Neural cell (in vitro differentiated cells): ENCODE measurements at regions not wholly inside any gene's neighbourhood (a gene's known extent, or its start where the extent isn't known, plus 50 kb on each side); places are given as distances from the start of the nearest gene placed in this dataset.

Experiments
- H2AFZ ChIP-seq: fragments of 200-600, 300-800 bp; sonication (generic), shearing (Covaris generic); 2 replicates; pipeline ENCODE4 v1.6.0; 2014; ENCODE audit warnings: low read depth, mild to moderate bottlenecking, antibody characterized with exemption, low read length, moderate library complexity
- H3F3A ChIP-seq: fragments of 200-600 bp; shearing (Covaris generic); 2 replicates; pipeline ENCODE4 v1.6.1; 2016; ENCODE audit warnings: mild to moderate bottlenecking, moderate library complexity, mixed read lengths, antibody characterized with exemption, low read length; ENCODE audit not compliant: insufficient read depth, poor library complexity, severe bottlenecking
- H3K27ac ChIP-seq: fragments of 200-600, 300-800 bp; sonication (generic), shearing (Covaris generic); 2 replicates; pipeline ENCODE4 v1.5.1; 2014; ENCODE audit warnings: mild to moderate bottlenecking, low read length, moderate library complexity
- H3K27me3 ChIP-seq: fragments of 300-800, 200-600 bp; sonication (generic), shearing (Covaris generic); 2 replicates; pipeline ENCODE4 v1.6.0; 2014; ENCODE audit warnings: mild to moderate bottlenecking, low read depth, low read length, moderate library complexity; ENCODE audit not compliant: insufficient read depth
- H3K36me3 ChIP-seq: fragments of 300-800, 200-600 bp; sonication (generic), shearing (Covaris generic); 2 replicates; pipeline ENCODE4 v1.5.1; 2014; ENCODE audit warnings: mild to moderate bottlenecking, antibody characterized with exemption, low read length, moderate library complexity; ENCODE audit not compliant: insufficient read depth
- H3K4me2 ChIP-seq: fragments of 300-800, 200-600 bp; sonication (generic), shearing (Covaris generic); 2 replicates; pipeline ENCODE4 v1.6.0; 2014; ENCODE audit warnings: mild to moderate bottlenecking, low read length
- H3K4me3 ChIP-seq: fragments of 300-800, 200-600 bp; sonication (generic), shearing (Covaris generic); 2 replicates; pipeline ENCODE4 v1.5.1; 2014; ENCODE audit warnings: mild to moderate bottlenecking, low read length, moderate library complexity
- H3K79me2 ChIP-seq: fragments of 200-600 bp; shearing (Covaris generic); replicated peaks from 2 replicates; pipeline ENCODE4 v1.6.0; 2014; ENCODE audit warnings: mild to moderate bottlenecking, low read length, moderate library complexity; ENCODE audit not compliant: insufficient read depth
- H3K9ac ChIP-seq: fragments of 300-800, 200-600 bp; sonication (generic), shearing (Covaris generic); 2 replicates; pipeline ENCODE4 v1.6.1; 2016; ENCODE audit warnings: mild to moderate bottlenecking, low read length, mixed read lengths
- H3K9me2 ChIP-seq: fragments of 200-600 bp; shearing (Covaris generic); 2 replicates; pipeline ENCODE4 v1.6.1; 2016; ENCODE audit warnings: mild to moderate bottlenecking, low read length, mixed read lengths; ENCODE audit not compliant: insufficient read depth
- H3K9me3 ChIP-seq: fragments of 200-600, 300-800 bp; sonication (generic), shearing (Covaris generic); 2 replicates; pipeline ENCODE4 v1.6.1; 2016; ENCODE audit warnings: mild to moderate bottlenecking, mixed run types, low read length, moderate library complexity, mixed read lengths
- H4K20me1 ChIP-seq: fragments of 200-600 bp; shearing (Covaris generic); 2 replicates; pipeline ENCODE4 v1.6.1; 2016; ENCODE audit warnings: mild to moderate bottlenecking, mixed run types; ENCODE audit not compliant: insufficient read depth
- EP300 ChIP-seq: fragments of 450-650 bp; conservative IDR thresholded peaks from 2 replicates; pipeline ENCODE4 v1.6.1; 2014; ENCODE audit warnings: antibody characterized with exemption, mild to moderate bottlenecking, moderate library complexity; ENCODE audit not compliant: poor library complexity, severe bottlenecking
- EZH2 ChIP-seq: fragments of 200-600, 300-800 bp; shearing (Covaris generic), sonication (generic); IDR thresholded peaks from 2 replicates; pipeline ENCODE4 v1.6.1; 2014; ENCODE audit warnings: antibody characterized with exemption, low read length, borderline replicate concordance, mild to moderate bottlenecking; ENCODE audit not compliant: insufficient read depth, poor library complexity, severe bottlenecking
- MXI1 ChIP-seq: fragments of 450-650 bp; conservative IDR thresholded peaks from 2 replicates; pipeline ENCODE4 v1.6.1; 2014; ENCODE audit warnings: antibody characterized with exemption, mild to moderate bottlenecking; ENCODE audit not compliant: poor library complexity, severe bottlenecking
- POLR2AphosphoS5 ChIP-seq: IDR thresholded peaks from 2 replicates; pipeline ENCODE4 v1.6.1; 2012
- RAD21 ChIP-seq: fragments of 450-650 bp; conservative IDR thresholded peaks from 2 replicates; pipeline ENCODE4 v1.6.1; 2014; ENCODE audit warnings: antibody characterized with exemption, mild to moderate bottlenecking, moderate library complexity
- SMC3 ChIP-seq: fragments of 450-650 bp; conservative IDR thresholded peaks from 2 replicates; pipeline ENCODE4 v1.6.1; 2014; ENCODE audit warnings: antibody characterized with exemption, mild to moderate bottlenecking, moderate library complexity; ENCODE audit not compliant: poor library complexity
- TAF1 ChIP-seq: IDR thresholded peaks from 2 replicates; pipeline ENCODE4 v1.6.1; 2012; ENCODE audit warnings: low read depth
- TF ChIP-seq, protein P1 (sequence below): IDR thresholded peaks from 2 replicates; pipeline ENCODE4 v1.6.1; 2012; ENCODE audit warnings: borderline replicate concordance
- TF ChIP-seq, protein P2 (sequence below): fragments of 450-650 bp; IDR thresholded peaks from 2 replicates; pipeline ENCODE4 v1.5.1; 2014; ENCODE audit warnings: antibody characterized with exemption, mild to moderate bottlenecking, moderate library complexity; ENCODE audit not compliant: poor library complexity, severe bottlenecking

DNA sequence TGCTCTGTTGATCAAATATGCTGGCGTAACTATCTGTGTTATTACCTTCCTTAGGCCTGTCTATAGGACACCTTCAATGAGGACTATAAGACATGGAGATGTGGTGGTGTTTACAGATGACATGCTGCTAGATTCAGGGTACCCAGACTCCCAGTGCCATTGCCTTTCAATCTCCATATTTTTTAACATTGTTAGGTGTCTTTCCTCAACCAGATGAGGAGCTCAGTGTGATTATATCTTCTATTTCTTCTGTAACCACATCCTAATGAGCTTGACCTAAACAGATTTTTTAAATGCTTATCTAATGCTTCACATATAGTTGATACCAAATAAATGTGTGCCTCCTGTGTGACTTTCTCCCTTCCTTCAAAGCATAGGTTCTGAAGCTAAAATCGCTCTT, 730.1 kb upstream of the NR2F2 start:
- no peaks in the 10 kb centered on the region for H4K20me1 ChIP-seq
- H3K9ac ChIP-seq = no peak overlapping the region
- H3K27ac ChIP-seq = no peak overlapping the region
- no peaks in the 10 kb centered on the region for H3K9me2 ChIP-seq
- H3K27me3 ChIP-seq = no peaks in the 10 kb centered on the region
- no peak overlapping the region for H3K4me2 ChIP-seq
- H2AFZ ChIP-seq = no peak overlapping the region
- TF ChIP-seq EZH2 = no peak
- no peak for TF ChIP-seq POLR2AphosphoS5
- no peak for TF ChIP-seq SMC3
- TF ChIP-seq RAD21 = no peak
- TF ChIP-seq EP300 = no peak
- TF ChIP-seq TAF1 = no peak
- no peak for TF ChIP-seq MXI1
- TF ChIP-seq, protein P1, sequence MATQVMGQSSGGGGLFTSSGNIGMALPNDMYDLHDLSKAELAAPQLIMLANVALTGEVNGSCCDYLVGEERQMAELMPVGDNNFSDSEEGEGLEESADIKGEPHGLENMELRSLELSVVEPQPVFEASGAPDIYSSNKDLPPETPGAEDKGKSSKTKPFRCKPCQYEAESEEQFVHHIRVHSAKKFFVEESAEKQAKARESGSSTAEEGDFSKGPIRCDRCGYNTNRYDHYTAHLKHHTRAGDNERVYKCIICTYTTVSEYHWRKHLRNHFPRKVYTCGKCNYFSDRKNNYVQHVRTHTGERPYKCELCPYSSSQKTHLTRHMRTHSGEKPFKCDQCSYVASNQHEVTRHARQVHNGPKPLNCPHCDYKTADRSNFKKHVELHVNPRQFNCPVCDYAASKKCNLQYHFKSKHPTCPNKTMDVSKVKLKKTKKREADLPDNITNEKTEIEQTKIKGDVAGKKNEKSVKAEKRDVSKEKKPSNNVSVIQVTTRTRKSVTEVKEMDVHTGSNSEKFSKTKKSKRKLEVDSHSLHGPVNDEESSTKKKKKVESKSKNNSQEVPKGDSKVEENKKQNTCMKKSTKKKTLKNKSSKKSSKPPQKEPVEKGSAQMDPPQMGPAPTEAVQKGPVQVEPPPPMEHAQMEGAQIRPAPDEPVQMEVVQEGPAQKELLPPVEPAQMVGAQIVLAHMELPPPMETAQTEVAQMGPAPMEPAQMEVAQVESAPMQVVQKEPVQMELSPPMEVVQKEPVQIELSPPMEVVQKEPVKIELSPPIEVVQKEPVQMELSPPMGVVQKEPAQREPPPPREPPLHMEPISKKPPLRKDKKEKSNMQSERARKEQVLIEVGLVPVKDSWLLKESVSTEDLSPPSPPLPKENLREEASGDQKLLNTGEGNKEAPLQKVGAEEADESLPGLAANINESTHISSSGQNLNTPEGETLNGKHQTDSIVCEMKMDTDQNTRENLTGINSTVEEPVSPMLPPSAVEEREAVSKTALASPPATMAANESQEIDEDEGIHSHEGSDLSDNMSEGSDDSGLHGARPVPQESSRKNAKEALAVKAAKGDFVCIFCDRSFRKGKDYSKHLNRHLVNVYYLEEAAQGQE = no peak
- TF ChIP-seq, protein P2, sequence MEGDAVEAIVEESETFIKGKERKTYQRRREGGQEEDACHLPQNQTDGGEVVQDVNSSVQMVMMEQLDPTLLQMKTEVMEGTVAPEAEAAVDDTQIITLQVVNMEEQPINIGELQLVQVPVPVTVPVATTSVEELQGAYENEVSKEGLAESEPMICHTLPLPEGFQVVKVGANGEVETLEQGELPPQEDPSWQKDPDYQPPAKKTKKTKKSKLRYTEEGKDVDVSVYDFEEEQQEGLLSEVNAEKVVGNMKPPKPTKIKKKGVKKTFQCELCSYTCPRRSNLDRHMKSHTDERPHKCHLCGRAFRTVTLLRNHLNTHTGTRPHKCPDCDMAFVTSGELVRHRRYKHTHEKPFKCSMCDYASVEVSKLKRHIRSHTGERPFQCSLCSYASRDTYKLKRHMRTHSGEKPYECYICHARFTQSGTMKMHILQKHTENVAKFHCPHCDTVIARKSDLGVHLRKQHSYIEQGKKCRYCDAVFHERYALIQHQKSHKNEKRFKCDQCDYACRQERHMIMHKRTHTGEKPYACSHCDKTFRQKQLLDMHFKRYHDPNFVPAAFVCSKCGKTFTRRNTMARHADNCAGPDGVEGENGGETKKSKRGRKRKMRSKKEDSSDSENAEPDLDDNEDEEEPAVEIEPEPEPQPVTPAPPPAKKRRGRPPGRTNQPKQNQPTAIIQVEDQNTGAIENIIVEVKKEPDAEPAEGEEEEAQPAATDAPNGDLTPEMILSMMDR = no peak
- no peaks in the 10 kb centered on the region for H3K36me3 ChIP-seq
- no peak overlapping the region for H3K4me3 ChIP-seq
- no peaks in the 10 kb centered on the region for H3F3A ChIP-seq
- H3K79me2 ChIP-seq = no peaks in the 10 kb centered on the region
- H3K9me3 ChIP-seq = no peaks in the 10 kb centered on the region

DNA sequence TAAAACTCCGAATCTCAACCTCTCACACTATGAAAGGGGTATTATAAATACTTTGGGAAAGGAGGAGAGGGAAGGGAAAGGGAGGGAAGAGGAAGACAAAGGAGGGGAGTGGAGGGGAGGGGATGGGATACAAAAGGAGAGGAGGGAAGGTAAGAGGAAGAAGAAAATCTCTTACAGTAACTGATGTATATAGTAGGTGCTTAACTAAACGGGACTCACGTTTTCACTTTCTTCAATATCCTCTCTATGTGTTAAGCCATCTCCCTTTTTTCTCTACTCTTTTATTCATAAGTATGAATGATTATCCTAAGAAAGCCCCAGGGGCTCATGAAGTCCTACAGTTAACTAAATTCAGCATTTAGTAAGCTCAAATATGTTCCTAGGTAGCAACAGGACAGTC, 729.6 kb upstream of the NR2F2 start:
- TF ChIP-seq TAF1 = no peak
- TF ChIP-seq MXI1 = no peak
- no peak for TF ChIP-seq RAD21
- TF ChIP-seq, protein P2 = no peak
- Histone ChIP-seq H2AFZ (no peak overlapping the region), H3K36me3 (no peaks in the 10 kb centered on the region), H3K9me2 (no peaks in the 10 kb centered on the region), H3K4me3 (no peak overlapping the region), H3K27me3 (no peaks in the 10 kb centered on the region), H3K27ac (no peak overlapping the region), H3K9ac (no peak overlapping the region), H4K20me1 (no peaks in the 10 kb centered on the region), H3K9me3 (no peaks in the 10 kb centered on the region), H3K4me2 (no peak overlapping the region), H3F3A (no peaks in the 10 kb centered on the region), H3K79me2 (no peaks in the 10 kb centered on the region)
